OCI-LY3 (cell line): ENCODE measurements at regions not wholly inside any gene's neighbourhood (a gene's known extent, or its start where the extent isn't known, plus 50 kb on each side); places are given as distances from the start of the nearest gene placed in this dataset.

Experiments
- EZH2phosphoT487 ChIP-seq: fragments of 200-600 bp; shearing (Covaris generic); IDR thresholded peaks from 2 replicates; pipeline ENCODE4 v1.6.1; 2018; ENCODE audit warnings: antibody characterized with exemption, mixed run types, low read depth
- TF ChIP-seq, protein P1 (sequence below): fragments of 200-600, 300-600 bp; sonication (generic); IDR thresholded peaks from 2 replicates; pipeline ENCODE4 v1.5.1; 2014; ENCODE audit warnings: antibody characterized with exemption, low read length, low read depth

DNA sequence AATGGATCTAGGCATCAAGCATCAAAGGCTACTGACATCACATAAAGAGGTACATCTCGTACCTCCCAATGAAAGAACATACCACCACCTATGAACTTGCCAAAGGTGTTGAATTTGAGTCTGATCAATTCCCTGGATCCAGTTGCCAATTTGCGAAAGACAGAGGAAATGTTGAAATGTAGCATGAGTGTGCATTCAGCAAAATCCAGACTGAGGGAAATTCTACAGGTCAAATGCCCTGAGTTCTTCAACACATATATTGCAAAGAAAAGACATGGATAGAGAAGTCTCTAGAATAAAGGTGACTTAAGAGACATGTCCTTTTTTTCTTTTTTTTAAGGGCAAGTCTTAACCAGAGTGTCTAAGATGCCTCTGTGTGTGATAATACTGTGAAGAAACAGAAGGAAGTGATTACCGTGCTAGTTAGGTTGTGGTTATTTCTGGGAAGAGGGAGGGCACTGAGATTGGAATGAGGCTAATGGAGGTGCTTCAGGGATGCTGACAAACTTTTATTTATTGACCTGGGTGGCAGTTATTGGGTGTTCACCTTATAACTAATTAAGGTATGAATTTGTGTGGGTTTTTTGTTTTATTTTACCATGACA lies 128.7 kb downstream of the SAMD9 start:
- TF ChIP-seq, protein P1, sequence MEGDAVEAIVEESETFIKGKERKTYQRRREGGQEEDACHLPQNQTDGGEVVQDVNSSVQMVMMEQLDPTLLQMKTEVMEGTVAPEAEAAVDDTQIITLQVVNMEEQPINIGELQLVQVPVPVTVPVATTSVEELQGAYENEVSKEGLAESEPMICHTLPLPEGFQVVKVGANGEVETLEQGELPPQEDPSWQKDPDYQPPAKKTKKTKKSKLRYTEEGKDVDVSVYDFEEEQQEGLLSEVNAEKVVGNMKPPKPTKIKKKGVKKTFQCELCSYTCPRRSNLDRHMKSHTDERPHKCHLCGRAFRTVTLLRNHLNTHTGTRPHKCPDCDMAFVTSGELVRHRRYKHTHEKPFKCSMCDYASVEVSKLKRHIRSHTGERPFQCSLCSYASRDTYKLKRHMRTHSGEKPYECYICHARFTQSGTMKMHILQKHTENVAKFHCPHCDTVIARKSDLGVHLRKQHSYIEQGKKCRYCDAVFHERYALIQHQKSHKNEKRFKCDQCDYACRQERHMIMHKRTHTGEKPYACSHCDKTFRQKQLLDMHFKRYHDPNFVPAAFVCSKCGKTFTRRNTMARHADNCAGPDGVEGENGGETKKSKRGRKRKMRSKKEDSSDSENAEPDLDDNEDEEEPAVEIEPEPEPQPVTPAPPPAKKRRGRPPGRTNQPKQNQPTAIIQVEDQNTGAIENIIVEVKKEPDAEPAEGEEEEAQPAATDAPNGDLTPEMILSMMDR, result no peak
- no peak for TF ChIP-seq EZH2phosphoT487
